Calu3 (cell line): ENCODE measurements at regions not wholly inside any gene's neighbourhood (a gene's known extent, or its start where the extent isn't known, plus 50 kb on each side); places are given as distances from the start of the nearest gene placed in this dataset.

Experiments
- BruUV-seq: library from RNA; stranded (reverse); fragments of 400-500 nt; replicated peaks from 2 replicates; lab custom pipeline; 2021; lab: Mats Ljungman, UMichigan
- CTCF ChIA-PET: fragments of 300-600 bp; sonication (Branson Sonifier 250); formaldehyde crosslinking; loops from one replicate; lab custom pipeline; 2022; ENCODE audit warnings: antibody characterized with exemption; lab: Charles Lee
- DNase-seq: peaks from one replicate; pipeline ENCODE4 v3.0.0; 2022
- H3K27ac Mint-ChIP-seq: one replicate; pipeline ENCODE4 v1.8.0; 2022; ENCODE audit warnings: mixed read lengths; ENCODE audit not compliant: unreplicated experiment
- H3K27me3 Mint-ChIP-seq: one replicate; pipeline ENCODE4 v1.8.0; 2022; ENCODE audit warnings: mixed read lengths; ENCODE audit not compliant: unreplicated experiment
- H3K36me3 Mint-ChIP-seq: one replicate; pipeline ENCODE4 v1.8.0; 2022; ENCODE audit warnings: mild to moderate bottlenecking, moderate library complexity, mixed read lengths; ENCODE audit not compliant: insufficient read depth, unreplicated experiment
- H3K4me1 Mint-ChIP-seq: one replicate; pipeline ENCODE4 v1.8.0; 2022; ENCODE audit warnings: mild to moderate bottlenecking, low read depth, mixed read lengths; ENCODE audit not compliant: unreplicated experiment
- H3K4me3 Mint-ChIP-seq: one replicate; pipeline ENCODE4 v1.8.0; 2022; ENCODE audit warnings: mild to moderate bottlenecking, low read depth, moderate library complexity, mixed read lengths; ENCODE audit not compliant: unreplicated experiment
- H3K9me3 Mint-ChIP-seq: one replicate; pipeline ENCODE4 v1.8.0; 2022; ENCODE audit warnings: low read depth, mixed read lengths; ENCODE audit not compliant: unreplicated experiment
- intact Hi-C: fragments of 100-400 bp; cut with micrococcal nuclease; formaldehyde crosslinking; loops from one replicate; pipeline ENCODE4 v1.10.0; 2022; ENCODE audit not compliant: unreplicated experiment
- TF ChIP-seq, protein P1 (sequence below): fragments of 200-600 bp; IDR thresholded peaks from one replicate; pipeline ENCODE4 v1.8.0; 2022; ENCODE audit warnings: antibody characterized with exemption; ENCODE audit not compliant: unreplicated experiment

GRCh38 chr15:85858586-85859375, 64.1 kb upstream of the KLHL25 start:
- CTCF ChIA-PET = no interaction called here
- peak; percentile 88 for DNase-seq
- BruUV-seq = no TSS peak
- Mint-ChIP-seq H3K4me3 (no peak overlapping the region), H3K27ac (no peak overlapping the region), H3K4me1 (peaks cover 17% of the 10 kb centered on the region), H3K9me3 (no peaks in the 10 kb centered on the region), H3K27me3 (peaks cover 69% of the 10 kb centered on the region), H3K36me3 (no peaks in the 10 kb centered on the region)
- TF ChIP-seq, protein P1, sequence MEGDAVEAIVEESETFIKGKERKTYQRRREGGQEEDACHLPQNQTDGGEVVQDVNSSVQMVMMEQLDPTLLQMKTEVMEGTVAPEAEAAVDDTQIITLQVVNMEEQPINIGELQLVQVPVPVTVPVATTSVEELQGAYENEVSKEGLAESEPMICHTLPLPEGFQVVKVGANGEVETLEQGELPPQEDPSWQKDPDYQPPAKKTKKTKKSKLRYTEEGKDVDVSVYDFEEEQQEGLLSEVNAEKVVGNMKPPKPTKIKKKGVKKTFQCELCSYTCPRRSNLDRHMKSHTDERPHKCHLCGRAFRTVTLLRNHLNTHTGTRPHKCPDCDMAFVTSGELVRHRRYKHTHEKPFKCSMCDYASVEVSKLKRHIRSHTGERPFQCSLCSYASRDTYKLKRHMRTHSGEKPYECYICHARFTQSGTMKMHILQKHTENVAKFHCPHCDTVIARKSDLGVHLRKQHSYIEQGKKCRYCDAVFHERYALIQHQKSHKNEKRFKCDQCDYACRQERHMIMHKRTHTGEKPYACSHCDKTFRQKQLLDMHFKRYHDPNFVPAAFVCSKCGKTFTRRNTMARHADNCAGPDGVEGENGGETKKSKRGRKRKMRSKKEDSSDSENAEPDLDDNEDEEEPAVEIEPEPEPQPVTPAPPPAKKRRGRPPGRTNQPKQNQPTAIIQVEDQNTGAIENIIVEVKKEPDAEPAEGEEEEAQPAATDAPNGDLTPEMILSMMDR = peak; percentile 91
- intact Hi-C loops = no loop called here

GRCh38 chr15:85859671-85860070, 64.9 kb upstream of the KLHL25 start:
- Mint-ChIP-seq H3K4me3 (no peak overlapping the region), H3K36me3 (no peaks in the 10 kb centered on the region), H3K27me3 (peaks cover 69% of the 10 kb centered on the region), H3K9me3 (no peaks in the 10 kb centered on the region), H3K27ac (no peak overlapping the region), H3K4me1 (peaks cover 10% of the 10 kb centered on the region)
- BruUV-seq = no TSS peak
- DNase-seq = no peak
- intact Hi-C loops = no loop called here
- TF ChIP-seq, protein P1 = no peak
- CTCF ChIA-PET = no interaction called here

GRCh38 chr15:85860394-85861161, 65.9 kb upstream of the KLHL25 start:
- TF ChIP-seq, protein P1 = no peak
- CTCF ChIA-PET = interaction anchor here (0.6 kb wide), 1 partner anchor 374 kb away, joined by 3 read pairs; no protein-coding TSS in a partner anchor
- no peaks in the 10 kb centered on the region for H3K36me3 Mint-ChIP-seq
- H3K27me3 Mint-ChIP-seq = peaks cover 70% of the 10 kb centered on the region
- H3K9me3 Mint-ChIP-seq = no peaks in the 10 kb centered on the region
- no peak overlapping the region for H3K4me3 Mint-ChIP-seq
- peaks cover 8% of the 10 kb centered on the region for H3K4me1 Mint-ChIP-seq
- intact Hi-C loops = no loop called here
- no peak overlapping the region for H3K27ac Mint-ChIP-seq
- no TSS peak for BruUV-seq
- no peak for DNase-seq

DNA sequence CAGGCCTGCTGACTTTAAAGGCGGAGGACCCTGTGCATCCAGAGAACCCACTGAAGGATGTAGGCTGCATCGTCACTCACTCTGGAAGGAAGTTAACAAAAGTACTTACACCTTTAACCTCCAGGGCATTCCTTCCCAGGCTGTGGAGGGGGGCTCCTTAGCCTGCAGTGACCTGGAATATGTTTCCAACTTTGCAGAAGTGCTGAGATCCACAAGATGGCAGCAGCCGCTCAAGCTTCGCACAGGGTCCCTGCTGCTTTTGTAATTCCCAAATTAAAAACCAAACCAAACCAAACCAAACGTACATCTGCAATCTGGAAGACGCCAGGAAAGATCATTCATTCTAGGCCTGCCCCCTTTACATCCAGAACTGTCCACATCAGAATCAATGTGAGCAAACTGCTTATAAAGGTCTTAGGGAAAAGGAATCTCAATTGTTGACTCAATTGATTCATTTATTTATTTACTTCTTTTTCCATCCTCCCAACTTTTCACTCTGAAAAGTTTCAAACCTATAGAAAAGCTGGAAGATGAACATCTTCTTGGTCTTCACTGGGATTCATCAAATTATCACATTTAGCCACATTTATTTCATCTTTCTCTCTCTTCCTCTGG, 70.5 kb upstream of the KLHL25 start:
- Mint-ChIP-seq H3K27me3 (peaks cover 81% of the 10 kb centered on the region), H3K4me3 (no peak overlapping the region), H3K27ac (no peak overlapping the region), H3K36me3 (no peaks in the 10 kb centered on the region), H3K4me1 (no peaks in the 10 kb centered on the region), H3K9me3 (no peaks in the 10 kb centered on the region)
- intact Hi-C loops = loop anchor here (2.0 kb wide), 1 partner anchor 314 kb away; no protein-coding TSS in a partner anchor
- CTCF ChIA-PET = interaction anchor here (0.6 kb wide), 2 partner anchors 43 to 1261 kb away, joined by 3 to 4 read pairs; no protein-coding TSS in a partner anchor
- peak; percentile 39 for DNase-seq
- no TSS peak for BruUV-seq
- TF ChIP-seq, protein P1 = peak; percentile 58
